HCT116 (cell line): ENCODE measurements at regions not wholly inside any gene's neighbourhood (a gene's known extent, or its start where the extent isn't known, plus 50 kb on each side); places are given as distances from the start of the nearest gene placed in this dataset.

ENCODE experiments used
- CBX3 ChIP-seq: IDR thresholded peaks from 2 replicates; pipeline ENCODE4 v1.6.1; 2012; ENCODE audit warnings: low read depth
- EZH2phosphoT487 ChIP-seq: fragments of 200-600 bp; IDR thresholded peaks from 2 replicates; pipeline ENCODE4 v1.6.1; 2018; ENCODE audit warnings: antibody characterized with exemption, borderline replicate concordance
- FOSL1 ChIP-seq: IDR thresholded peaks from 2 replicates; pipeline ENCODE4 v1.6.1; 2012; ENCODE audit warnings: low read depth
- JUND ChIP-seq: IDR thresholded peaks from 2 replicates; pipeline ENCODE4 v1.6.1; 2012
- POLR2A ChIP-seq: IDR thresholded peaks from 2 replicates; pipeline ENCODE4 v1.7.0; 2011; ENCODE audit warnings: borderline replicate concordance; ENCODE audit not compliant: insufficient read depth, insufficient read length; ENCODE audit errors: extremely low read depth
- RAD21 ChIP-seq: IDR thresholded peaks from 2 replicates; pipeline ENCODE4 v1.6.1; 2012; ENCODE audit warnings: low read depth, mild to moderate bottlenecking
- SP1 ChIP-seq: IDR thresholded peaks from 2 replicates; pipeline ENCODE4 v1.6.1; 2012; ENCODE audit warnings: low read depth
- TCF7L2 ChIP-seq: IDR thresholded peaks from 2 replicates; pipeline ENCODE4 v1.7.0; 2011; ENCODE audit warnings: borderline replicate concordance, inconsistent platforms; ENCODE audit not compliant: insufficient read depth, insufficient read length; ENCODE audit errors: extremely low read depth
- ZNF274 ChIP-seq: fragments of 200-500 bp; sonication (Bioruptor generic); IDR thresholded peaks from 2 replicates; pipeline ENCODE4 v1.6.1; 2014; ENCODE audit warnings: mild to moderate bottlenecking, low read depth, low read length, inconsistent platforms
- TF ChIP-seq, protein P1 (sequence below), 3 experiments: fragments of 200-600 bp in 1 of 3; sonication (generic) in 1 of 3; IDR thresholded peaks in 2 of 3; conservative IDR thresholded peaks in 1 of 3; 2 replicates each; pipeline ENCODE4 v1.5.1; 2012 to 2017; ENCODE audit warnings: low read depth in 2 of 3, low read length in 2 of 3, antibody characterized with exemption in 1 of 3, borderline replicate concordance in 1 of 3, control low read depth in 1 of 3, mild to moderate bottlenecking in 1 of 3, mixed read lengths in 1 of 3, mixed run types in 1 of 3, moderate library complexity in 1 of 3; ENCODE audit not compliant: insufficient read depth in 1 of 3
- TF ChIP-seq, protein P2 (sequence below): IDR thresholded peaks from 2 replicates; pipeline ENCODE4 v1.6.1; 2012; ENCODE audit warnings: low read depth
- TF ChIP-seq, protein P3 (sequence below): IDR thresholded peaks from 2 replicates; pipeline ENCODE4 v1.6.1; 2011; ENCODE audit warnings: mild to moderate bottlenecking, low read length, moderate library complexity; ENCODE audit not compliant: insufficient replicate concordance; ENCODE audit errors: extremely low read depth
- TF ChIP-seq, protein P4 (sequence below): IDR thresholded peaks from 2 replicates; pipeline ENCODE4 v1.6.1; 2012

DNA sequence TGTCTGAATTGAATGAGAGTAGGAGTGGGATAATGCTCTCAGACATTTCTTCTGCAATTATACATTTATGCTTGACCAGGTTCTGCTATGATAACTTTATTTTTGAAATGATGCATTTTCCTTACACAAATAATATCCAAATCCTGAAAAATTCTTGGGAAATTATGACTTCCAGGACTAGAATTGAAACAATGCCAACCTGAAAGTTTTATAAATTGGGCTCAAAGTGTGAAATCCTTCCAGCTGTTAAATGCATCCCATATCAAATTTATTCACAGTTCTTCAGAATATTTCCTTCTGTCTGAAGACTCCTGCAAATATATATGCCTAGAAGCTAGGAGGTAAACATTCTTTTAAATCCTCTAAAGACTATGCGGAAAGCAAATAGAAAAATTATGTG, 155.7 kb upstream of the EYA4 start:
- TF ChIP-seq SP1 = no peak
- TF ChIP-seq, protein P1, sequence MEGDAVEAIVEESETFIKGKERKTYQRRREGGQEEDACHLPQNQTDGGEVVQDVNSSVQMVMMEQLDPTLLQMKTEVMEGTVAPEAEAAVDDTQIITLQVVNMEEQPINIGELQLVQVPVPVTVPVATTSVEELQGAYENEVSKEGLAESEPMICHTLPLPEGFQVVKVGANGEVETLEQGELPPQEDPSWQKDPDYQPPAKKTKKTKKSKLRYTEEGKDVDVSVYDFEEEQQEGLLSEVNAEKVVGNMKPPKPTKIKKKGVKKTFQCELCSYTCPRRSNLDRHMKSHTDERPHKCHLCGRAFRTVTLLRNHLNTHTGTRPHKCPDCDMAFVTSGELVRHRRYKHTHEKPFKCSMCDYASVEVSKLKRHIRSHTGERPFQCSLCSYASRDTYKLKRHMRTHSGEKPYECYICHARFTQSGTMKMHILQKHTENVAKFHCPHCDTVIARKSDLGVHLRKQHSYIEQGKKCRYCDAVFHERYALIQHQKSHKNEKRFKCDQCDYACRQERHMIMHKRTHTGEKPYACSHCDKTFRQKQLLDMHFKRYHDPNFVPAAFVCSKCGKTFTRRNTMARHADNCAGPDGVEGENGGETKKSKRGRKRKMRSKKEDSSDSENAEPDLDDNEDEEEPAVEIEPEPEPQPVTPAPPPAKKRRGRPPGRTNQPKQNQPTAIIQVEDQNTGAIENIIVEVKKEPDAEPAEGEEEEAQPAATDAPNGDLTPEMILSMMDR (IDR thresholded peaks at IDR 0.05 in 2 of 3, conservative IDR thresholded peaks at IDR 0.05 in 1 of 3; ENCODE audit: borderline replicate concordance in 1 of 3, insufficient read depth in 1 of 3, low read depth in 2 of 3, low read length in 2 of 3) = no peak
- TF ChIP-seq JUND = no peak
- no peak for TF ChIP-seq POLR2A
- TF ChIP-seq, protein P2, sequence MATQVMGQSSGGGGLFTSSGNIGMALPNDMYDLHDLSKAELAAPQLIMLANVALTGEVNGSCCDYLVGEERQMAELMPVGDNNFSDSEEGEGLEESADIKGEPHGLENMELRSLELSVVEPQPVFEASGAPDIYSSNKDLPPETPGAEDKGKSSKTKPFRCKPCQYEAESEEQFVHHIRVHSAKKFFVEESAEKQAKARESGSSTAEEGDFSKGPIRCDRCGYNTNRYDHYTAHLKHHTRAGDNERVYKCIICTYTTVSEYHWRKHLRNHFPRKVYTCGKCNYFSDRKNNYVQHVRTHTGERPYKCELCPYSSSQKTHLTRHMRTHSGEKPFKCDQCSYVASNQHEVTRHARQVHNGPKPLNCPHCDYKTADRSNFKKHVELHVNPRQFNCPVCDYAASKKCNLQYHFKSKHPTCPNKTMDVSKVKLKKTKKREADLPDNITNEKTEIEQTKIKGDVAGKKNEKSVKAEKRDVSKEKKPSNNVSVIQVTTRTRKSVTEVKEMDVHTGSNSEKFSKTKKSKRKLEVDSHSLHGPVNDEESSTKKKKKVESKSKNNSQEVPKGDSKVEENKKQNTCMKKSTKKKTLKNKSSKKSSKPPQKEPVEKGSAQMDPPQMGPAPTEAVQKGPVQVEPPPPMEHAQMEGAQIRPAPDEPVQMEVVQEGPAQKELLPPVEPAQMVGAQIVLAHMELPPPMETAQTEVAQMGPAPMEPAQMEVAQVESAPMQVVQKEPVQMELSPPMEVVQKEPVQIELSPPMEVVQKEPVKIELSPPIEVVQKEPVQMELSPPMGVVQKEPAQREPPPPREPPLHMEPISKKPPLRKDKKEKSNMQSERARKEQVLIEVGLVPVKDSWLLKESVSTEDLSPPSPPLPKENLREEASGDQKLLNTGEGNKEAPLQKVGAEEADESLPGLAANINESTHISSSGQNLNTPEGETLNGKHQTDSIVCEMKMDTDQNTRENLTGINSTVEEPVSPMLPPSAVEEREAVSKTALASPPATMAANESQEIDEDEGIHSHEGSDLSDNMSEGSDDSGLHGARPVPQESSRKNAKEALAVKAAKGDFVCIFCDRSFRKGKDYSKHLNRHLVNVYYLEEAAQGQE = no peak
- no peak for TF ChIP-seq CBX3
- no peak for TF ChIP-seq TCF7L2
- TF ChIP-seq RAD21 = no peak
- TF ChIP-seq EZH2phosphoT487 = no peak
- TF ChIP-seq, protein P3, sequence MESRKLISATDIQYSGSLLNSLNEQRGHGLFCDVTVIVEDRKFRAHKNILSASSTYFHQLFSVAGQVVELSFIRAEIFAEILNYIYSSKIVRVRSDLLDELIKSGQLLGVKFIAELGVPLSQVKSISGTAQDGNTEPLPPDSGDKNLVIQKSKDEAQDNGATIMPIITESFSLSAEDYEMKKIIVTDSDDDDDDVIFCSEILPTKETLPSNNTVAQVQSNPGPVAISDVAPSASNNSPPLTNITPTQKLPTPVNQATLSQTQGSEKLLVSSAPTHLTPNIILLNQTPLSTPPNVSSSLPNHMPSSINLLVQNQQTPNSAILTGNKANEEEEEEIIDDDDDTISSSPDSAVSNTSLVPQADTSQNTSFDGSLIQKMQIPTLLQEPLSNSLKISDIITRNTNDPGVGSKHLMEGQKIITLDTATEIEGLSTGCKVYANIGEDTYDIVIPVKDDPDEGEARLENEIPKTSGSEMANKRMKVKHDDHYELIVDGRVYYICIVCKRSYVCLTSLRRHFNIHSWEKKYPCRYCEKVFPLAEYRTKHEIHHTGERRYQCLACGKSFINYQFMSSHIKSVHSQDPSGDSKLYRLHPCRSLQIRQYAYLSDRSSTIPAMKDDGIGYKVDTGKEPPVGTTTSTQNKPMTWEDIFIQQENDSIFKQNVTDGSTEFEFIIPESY = no peak
- TF ChIP-seq ZNF274 = no peak
- no peak for TF ChIP-seq FOSL1
- TF ChIP-seq, protein P4, sequence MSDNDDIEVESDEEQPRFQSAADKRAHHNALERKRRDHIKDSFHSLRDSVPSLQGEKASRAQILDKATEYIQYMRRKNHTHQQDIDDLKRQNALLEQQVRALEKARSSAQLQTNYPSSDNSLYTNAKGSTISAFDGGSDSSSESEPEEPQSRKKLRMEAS = no peak
